ENCODE measurements at regions not wholly inside any gene's neighbourhood (a gene's known extent, or its start where the extent isn't known, plus 50 kb on each side); places are given as distances from the start of the nearest gene placed in this dataset.

DNA sequence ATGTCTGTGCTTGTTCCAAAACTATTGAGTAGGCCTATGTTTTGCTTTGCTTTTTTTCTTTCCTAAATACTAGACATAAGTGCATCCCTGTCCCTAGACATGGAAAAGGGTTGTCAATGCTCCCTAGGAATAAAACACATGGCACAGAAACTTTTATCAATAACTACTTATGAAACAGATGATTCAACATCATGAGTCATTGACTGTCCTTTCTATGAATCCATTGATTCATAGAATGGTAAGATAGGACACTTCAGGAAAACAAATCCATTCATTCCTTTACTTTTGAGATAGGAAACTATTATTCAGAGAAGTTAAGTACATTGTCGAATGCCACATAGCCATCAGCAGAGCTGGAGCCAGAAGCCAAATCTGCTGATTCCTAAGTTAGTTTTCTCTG is 147.5 kb downstream of the TSEN15 start:
- TF ChIP-seq CTCF (IDR thresholded peaks at IDR 0.05) (no peak), EZH2 (IDR thresholded peaks at IDR 0.05; ENCODE audit: borderline replicate concordance, insufficient read depth, low read depth, low read length, poor library complexity, severe bottlenecking) (no peak)
